Upper lobe of right lung (tissue), 1 donor: ENCODE measurements at regions not wholly inside any gene's neighbourhood (a gene's known extent, or its start where the extent isn't known, plus 50 kb on each side); places are given as distances from the start of the nearest gene placed in this dataset.
"Not testable (repeated sequence)": the region's sequence is repeated elsewhere in the genome, so short reads cannot be mapped to it uniquely, and the experiment has no call there.

ENCODE experiments used
- ATAC-seq: fragments of 200-7000 bp; cut with Tn5 transposase; one replicate; pipeline ENCODE4 v1.9.1; 2020; ENCODE audit warnings: mild to moderate bottlenecking, moderate library complexity
- DNase-seq: peaks from one replicate; pipeline ENCODE4 v3.0.0-alpha.2; 2020
- H3K27ac ChIP-seq: fragments of 200-600 bp; one replicate; pipeline ENCODE4 v1.8.0; 2022
- H3K27me3 ChIP-seq: fragments of 200-600 bp; one replicate; pipeline ENCODE4 v1.8.0; 2022; ENCODE audit warnings: mild to moderate bottlenecking
- H3K36me3 ChIP-seq: fragments of 200-600 bp; one replicate; pipeline ENCODE4 v1.8.0; 2022
- H3K4me1 ChIP-seq: fragments of 200-600 bp; one replicate; pipeline ENCODE4 v1.8.0; 2022
- H3K4me3 ChIP-seq: fragments of 200-600 bp; one replicate; pipeline ENCODE4 v1.8.0; 2022; ENCODE audit warnings: mild to moderate bottlenecking
- H3K9me3 ChIP-seq: fragments of 200-600 bp; one replicate; pipeline ENCODE4 v1.8.0; 2022
- intact Hi-C: fragments of 100-400 bp; cut with DNase I; formaldehyde crosslinking; loops from one replicate; pipeline ENCODE4 v1.11.0; 2022
- TF ChIP-seq, protein P1 (sequence below): fragments of 200-600 bp; IDR thresholded peaks from one replicate; pipeline ENCODE4 v1.8.0; 2022; ENCODE audit warnings: antibody characterized with exemption
- donor health status: DM: no; HTN: yes; CAD: no; lungs with severe emphysema.

DNA sequence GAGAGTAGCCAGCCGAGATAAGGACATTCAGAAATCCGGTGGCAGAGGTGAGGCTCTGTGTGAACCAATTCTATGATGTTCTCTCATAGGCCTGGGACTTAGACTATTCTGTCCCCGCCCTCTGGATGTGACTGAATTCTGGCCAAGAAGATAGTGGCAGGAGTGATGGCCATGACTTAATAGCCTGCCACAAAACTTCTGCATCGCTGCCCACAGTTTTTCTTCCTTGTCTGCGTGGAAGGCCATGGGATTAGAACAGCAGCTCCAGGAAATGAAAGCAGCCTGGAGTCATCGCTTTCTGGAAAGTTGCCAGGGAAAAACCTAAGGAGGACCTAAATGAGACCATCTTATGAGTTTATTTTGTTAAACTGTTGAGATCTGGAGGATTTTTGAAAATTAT lies 134.7 kb downstream of the F11 start:
- H3K4me1 ChIP-seq: no peaks in the 10 kb centered on the region
- no peaks in the 10 kb centered on the region for H3K9me3 ChIP-seq
- H3K4me3 ChIP-seq: no peak overlapping the region
- TF ChIP-seq, protein P1, sequence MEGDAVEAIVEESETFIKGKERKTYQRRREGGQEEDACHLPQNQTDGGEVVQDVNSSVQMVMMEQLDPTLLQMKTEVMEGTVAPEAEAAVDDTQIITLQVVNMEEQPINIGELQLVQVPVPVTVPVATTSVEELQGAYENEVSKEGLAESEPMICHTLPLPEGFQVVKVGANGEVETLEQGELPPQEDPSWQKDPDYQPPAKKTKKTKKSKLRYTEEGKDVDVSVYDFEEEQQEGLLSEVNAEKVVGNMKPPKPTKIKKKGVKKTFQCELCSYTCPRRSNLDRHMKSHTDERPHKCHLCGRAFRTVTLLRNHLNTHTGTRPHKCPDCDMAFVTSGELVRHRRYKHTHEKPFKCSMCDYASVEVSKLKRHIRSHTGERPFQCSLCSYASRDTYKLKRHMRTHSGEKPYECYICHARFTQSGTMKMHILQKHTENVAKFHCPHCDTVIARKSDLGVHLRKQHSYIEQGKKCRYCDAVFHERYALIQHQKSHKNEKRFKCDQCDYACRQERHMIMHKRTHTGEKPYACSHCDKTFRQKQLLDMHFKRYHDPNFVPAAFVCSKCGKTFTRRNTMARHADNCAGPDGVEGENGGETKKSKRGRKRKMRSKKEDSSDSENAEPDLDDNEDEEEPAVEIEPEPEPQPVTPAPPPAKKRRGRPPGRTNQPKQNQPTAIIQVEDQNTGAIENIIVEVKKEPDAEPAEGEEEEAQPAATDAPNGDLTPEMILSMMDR: no peak
- ATAC-seq: no peak
- no peaks in the 10 kb centered on the region for H3K36me3 ChIP-seq
- no peak overlapping the region for H3K27ac ChIP-seq
- intact Hi-C loops: no loop called here
- no peak for DNase-seq
- H3K27me3 ChIP-seq: no peaks in the 10 kb centered on the region

DNA sequence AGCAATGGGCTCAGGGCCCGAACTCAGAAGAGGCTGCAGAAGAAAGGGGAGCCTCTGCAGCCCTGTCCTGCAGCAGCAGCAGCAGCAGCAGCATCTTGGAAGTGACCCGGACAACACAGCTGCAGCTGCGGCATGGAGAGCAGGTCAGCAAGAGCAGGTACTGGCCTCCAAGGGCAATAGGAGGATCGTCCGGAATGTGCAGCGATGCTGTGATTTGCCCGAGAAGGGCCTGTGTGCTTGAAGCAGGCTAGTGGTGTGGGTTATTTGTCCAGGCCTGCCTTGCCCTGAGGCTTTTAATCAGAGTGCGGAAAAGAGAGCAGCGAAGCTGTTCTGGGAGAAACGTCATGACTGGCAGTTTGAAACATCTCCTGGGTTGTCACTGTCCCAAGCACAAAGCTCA lies 126.0 kb downstream of the F11 start:
- DNase-seq (no peak), ATAC-seq (no peak)
- H3K9me3 ChIP-seq: no peaks in the 10 kb centered on the region
- H3K36me3 ChIP-seq: no peaks in the 10 kb centered on the region
- TF ChIP-seq, protein P1: no peak
- H3K27ac ChIP-seq: no peak overlapping the region
- no peaks in the 10 kb centered on the region for H3K4me1 ChIP-seq
- H3K27me3 ChIP-seq: no peaks in the 10 kb centered on the region
- H3K4me3 ChIP-seq: no peak overlapping the region
- intact Hi-C loops: no loop called here

DNA sequence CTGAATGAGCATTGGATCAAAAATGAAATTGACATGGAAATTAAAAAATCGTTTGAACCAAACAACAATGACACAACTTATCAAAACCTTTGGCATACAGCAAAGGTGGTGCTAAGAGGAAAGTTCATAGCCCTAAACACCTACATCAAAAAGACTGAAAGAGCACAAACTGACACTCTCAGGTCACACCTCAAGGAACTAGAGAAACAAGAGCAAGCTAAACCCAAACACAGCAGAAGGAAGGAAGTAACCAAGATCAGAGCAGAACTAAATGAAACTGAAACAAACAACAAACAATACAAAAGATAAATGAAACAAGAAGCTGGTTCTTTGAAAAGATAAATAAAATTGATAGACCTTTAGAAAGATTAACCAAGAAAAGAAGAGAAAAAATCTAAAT lies 118.3 kb downstream of the F11 start:
- ATAC-seq, H3K27ac ChIP-seq, H3K4me1 ChIP-seq: not testable (repeated sequence)

DNA sequence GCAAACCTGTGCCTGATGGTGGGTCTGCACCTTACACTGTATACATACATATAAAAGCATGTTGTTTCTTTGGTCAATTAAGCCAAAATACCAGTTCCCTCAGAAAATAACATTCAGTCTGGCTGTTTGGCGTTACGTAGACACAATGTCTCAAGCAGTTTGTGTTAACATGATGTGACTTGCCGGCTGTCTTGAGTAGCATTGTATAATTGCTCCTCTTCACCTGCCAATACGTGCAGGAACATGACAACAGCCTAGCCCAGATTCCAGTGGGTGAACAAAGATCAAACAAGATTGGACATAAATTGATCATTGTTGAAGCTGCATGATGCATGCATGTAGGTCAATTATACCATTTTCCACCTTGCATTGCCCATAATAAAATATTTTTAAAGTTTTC lies 102.3 kb downstream of the F11 start:
- TF ChIP-seq, protein P1: no peak
- intact Hi-C loops: no loop called here
- Histone ChIP-seq H3K27me3 (no peaks in the 10 kb centered on the region), H3K9me3 (peaks cover 26% of the 10 kb centered on the region), H3K27ac (no peak overlapping the region), H3K4me1 (no peaks in the 10 kb centered on the region), H3K4me3 (no peak overlapping the region), H3K36me3 (no peaks in the 10 kb centered on the region)
- no peak for DNase-seq
- no peak for ATAC-seq

More for the DNA sequence above, 118.3 kb downstream of the F11 start:
- intact Hi-C loops, H3K27me3 ChIP-seq, H3K9me3 ChIP-seq, DNase-seq, H3K36me3 ChIP-seq, H3K4me3 ChIP-seq: not testable (repeated sequence)

DNA sequence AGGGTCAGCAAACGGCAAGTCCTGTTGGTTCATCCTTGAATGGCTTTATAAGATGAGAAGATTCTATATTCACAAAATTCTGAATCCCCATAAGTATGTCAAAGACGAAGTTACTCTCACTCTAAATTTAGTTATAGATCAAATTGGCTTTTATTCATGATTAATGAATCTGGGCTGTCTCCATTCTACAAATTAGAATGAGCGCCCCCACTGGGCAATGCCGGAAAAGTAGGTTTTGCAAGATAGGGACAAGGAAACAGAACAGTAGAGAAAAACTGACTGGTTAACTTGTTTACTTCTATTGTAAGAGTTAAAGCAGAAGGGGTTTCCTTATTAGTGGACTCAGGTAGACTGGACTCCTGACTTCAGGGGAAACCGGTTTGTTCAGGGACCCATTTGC lies 100.3 kb downstream of the F11 start:
- no peak overlapping the region for H3K4me3 ChIP-seq
- no peak for ATAC-seq
- no peaks in the 10 kb centered on the region for H3K36me3 ChIP-seq
- no peak for DNase-seq
- TF ChIP-seq, protein P1: no peak
- no peak overlapping the region for H3K27ac ChIP-seq
- peaks cover 30% of the 10 kb centered on the region for H3K9me3 ChIP-seq
- no peaks in the 10 kb centered on the region for H3K4me1 ChIP-seq
- no peaks in the 10 kb centered on the region for H3K27me3 ChIP-seq
- intact Hi-C loops: no loop called here

DNA sequence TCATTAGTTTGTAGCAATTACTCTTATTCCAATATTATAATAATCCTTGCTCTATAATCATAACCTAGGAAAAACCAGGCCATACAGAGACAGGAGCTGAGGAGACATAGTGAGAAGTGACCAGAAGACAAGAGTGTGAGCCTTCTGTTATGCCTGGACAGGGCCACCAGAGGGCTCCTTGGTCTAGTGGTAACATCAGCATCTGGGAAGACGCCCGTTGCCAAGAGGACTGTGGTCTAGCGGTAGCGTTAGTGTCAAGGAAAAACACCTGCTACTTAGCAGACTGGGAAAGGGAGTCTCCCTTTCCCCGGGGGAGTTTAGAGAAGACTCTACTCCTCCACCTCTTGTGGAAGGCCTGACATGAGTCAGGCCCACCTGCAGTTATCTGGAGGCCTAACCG lies 97.0 kb downstream of the F11 start:
- H3K4me3 ChIP-seq, H3K27ac ChIP-seq, H3K27me3 ChIP-seq, intact Hi-C loops, DNase-seq, H3K4me1 ChIP-seq, ATAC-seq, H3K36me3 ChIP-seq: not testable (repeated sequence)
- H3K9me3 ChIP-seq: peaks cover 30% of the 10 kb centered on the region

DNA sequence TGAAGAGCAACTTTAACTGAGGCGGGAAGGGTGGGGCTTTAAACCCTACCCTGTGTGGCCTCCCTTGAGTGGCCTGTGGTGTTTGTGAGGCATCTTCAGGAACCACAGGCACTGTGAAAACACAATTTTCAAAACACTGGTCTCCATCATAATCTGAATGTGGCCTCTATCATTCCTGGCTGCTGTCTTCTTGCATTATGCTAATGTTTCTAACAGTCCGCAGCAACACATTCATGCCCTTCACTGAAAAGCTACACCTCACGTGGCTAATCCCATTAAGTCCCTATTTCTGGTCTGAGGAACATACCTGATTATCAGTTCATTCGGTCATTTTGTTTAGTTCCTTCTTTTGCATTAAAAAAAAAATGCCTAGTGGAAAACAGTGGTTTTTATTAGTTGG lies 94.6 kb downstream of the F11 start:
- DNase-seq (no peak), ATAC-seq (no peak)
- no peak overlapping the region for H3K4me3 ChIP-seq
- intact Hi-C loops: no loop called here
- H3K27me3 ChIP-seq: no peaks in the 10 kb centered on the region
- no peak overlapping the region for H3K27ac ChIP-seq
- TF ChIP-seq, protein P1: no peak
- no peaks in the 10 kb centered on the region for H3K4me1 ChIP-seq
- peaks cover 23% of the 10 kb centered on the region for H3K9me3 ChIP-seq
- H3K36me3 ChIP-seq: no peaks in the 10 kb centered on the region
